Activated naive CD4-positive, alpha-beta T cell treated with anti-CD3 and anti-CD28 coated beads, Interleukin-2, amount 50 U/mL, for 72 hours (primary cell): ENCODE measurements at regions not wholly inside any gene's neighbourhood (a gene's known extent, or its start where the extent isn't known, plus 50 kb on each side); places are given as distances from the start of the nearest gene placed in this dataset.

Experiments
- ATAC-seq, 2 donors: fragments of 150-1000 bp; cut with Tn5 transposase; 2 replicates each; pipeline ENCODE4 v1.10.0; 2021; ENCODE audit warnings: mild to moderate bottlenecking in 2 of 2, moderate library complexity in 2 of 2
- DNase-seq, 2 donors: peaks; one replicate each; pipeline ENCODE4 v3.0.0; 2021 to 2022; ENCODE audit warnings: low spot score in 2 of 2
- H3K27ac Mint-ChIP-seq, 2 donors: one replicate each; pipeline ENCODE4 v1.8.0; 2022; ENCODE audit warnings: mild to moderate bottlenecking in 2 of 2, mixed read lengths in 2 of 2
- H3K36me3 Mint-ChIP-seq, 2 donors: one replicate each; pipeline ENCODE4 v1.8.0; 2022; ENCODE audit warnings: mixed read lengths in 2 of 2
- H3K9me3 Mint-ChIP-seq, 2 donors: one replicate each; pipeline ENCODE4 v1.8.0; 2022; ENCODE audit warnings: mixed read lengths in 2 of 2

DNA sequence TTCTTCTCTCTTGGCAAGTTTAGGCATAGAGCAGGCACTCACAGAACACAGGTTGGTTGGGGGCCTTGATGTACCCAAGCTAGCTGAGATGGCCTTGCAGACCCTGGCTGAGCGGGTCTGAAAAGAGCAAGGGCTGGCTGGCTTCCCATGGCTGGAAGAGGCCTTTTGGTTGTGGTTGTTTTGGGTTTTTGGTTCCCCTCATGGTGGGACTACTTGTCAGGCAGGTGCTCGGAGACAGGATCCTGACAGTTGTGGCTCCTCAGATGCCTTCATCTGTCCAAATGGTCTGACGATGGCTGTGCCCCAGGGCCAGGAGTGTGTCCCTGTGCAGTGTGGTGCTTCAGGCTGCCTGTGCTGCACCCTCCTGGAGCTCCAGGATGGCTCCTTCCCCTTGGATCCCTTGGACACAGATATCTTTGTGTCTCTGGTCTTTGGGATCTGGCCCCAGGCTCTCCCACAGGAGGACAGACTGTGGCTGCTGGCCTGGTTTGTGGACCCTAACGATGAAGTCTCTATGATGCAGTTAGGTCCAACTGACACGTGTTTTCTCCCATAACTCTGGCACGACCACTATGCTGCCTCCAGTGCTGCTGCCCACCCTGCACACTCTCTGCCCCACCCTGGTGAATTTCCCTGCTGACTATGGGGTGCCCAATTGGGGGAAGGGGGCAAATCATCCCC, 321.5 kb upstream of the ZNF32 start:
- no peak for DNase-seq
- H3K27ac Mint-ChIP-seq = no peak overlapping the region

DNA sequence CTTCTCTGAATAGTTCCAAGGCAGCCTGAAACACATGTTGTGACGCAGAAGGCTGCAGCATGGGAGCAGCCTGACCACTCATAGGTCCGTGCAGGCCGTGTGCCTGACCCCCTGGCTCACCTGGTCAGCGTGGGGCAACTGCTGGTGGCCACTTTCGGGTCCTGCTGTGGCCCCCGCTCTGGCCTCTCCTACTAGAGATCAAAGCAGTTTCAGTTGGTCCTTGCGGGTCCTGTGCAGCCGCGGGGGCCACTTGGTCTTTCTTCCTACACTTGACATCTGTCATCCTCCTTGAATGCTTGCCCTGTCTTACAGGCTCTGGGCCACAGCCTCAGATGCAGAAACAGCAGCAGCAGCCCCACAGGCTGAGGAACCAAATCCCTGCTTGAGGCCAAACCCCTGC, 320.8 kb upstream of the ZNF32 start:
- Mint-ChIP-seq H3K27ac (no peak overlapping the region), H3K9me3 (no peaks in the 10 kb centered on the region), H3K36me3 (no peaks in the 10 kb centered on the region)
- DNase-seq (no peak), ATAC-seq (no peak)

More for the DNA sequence above, 321.5 kb upstream of the ZNF32 start:
- H3K36me3 Mint-ChIP-seq = no peaks in the 10 kb centered on the region
- no peak for ATAC-seq
- H3K9me3 Mint-ChIP-seq = no peaks in the 10 kb centered on the region

GRCh38 chr10:43968961-43969360, 320.3 kb upstream of the ZNF32 start:
- no peak for DNase-seq
- Mint-ChIP-seq H3K36me3 (no peaks in the 10 kb centered on the region), H3K27ac (no peak overlapping the region), H3K9me3 (no peaks in the 10 kb centered on the region)
- ATAC-seq = no peak

DNA sequence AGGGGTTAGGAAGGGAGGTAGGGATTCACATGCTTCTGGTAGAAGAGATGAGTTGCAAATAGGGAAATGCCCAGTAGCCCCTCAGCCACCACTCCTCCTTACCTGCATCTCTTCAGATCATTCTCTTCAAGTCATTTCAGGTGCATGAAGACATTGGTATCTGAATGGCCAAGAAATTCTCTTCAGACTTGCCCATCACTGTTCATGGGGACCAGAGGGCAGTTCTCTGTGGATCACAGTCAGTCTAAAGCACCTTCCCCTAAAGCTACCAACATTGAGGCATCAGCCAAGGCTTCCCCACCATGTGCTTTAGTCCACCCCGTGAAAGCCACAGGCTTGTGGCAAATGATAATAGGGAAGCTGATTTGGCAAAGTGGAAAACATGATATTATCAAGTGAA, 319.4 kb upstream of the ZNF32 start:
- H3K27ac Mint-ChIP-seq = no peak overlapping the region
- H3K9me3 Mint-ChIP-seq = no peaks in the 10 kb centered on the region
- H3K36me3 Mint-ChIP-seq = no peaks in the 10 kb centered on the region
- DNase-seq (no peak), ATAC-seq (no peak)

- DNase-seq = no peak
- Mint-ChIP-seq H3K9me3 (no peaks in the 10 kb centered on the region), H3K27ac (no peak overlapping the region), H3K36me3 (no peaks in the 10 kb centered on the region)
- no peak for ATAC-seq
These were observed 317.9 kb upstream of the ZNF32 start for GRCh38 chr10:43966571-43966965.

- no peaks in the 10 kb centered on the region for H3K36me3 Mint-ChIP-seq
- DNase-seq = no peak
- no peak for ATAC-seq
These were observed 317.4 kb upstream of the ZNF32 start for GRCh38 chr10:43965918-43966570.

GRCh38 chr10:43965033-43965917, 316.6 kb upstream of the ZNF32 start:
- Mint-ChIP-seq H3K9me3 (no peaks in the 10 kb centered on the region), H3K36me3 (no peaks in the 10 kb centered on the region), H3K27ac (no peak overlapping the region)
- DNase-seq (no peak), ATAC-seq (no peak)

More at GRCh38 chr10:43965918-43966570, 317.4 kb upstream of the ZNF32 start:
- Mint-ChIP-seq H3K27ac (no peak overlapping the region), H3K9me3 (no peaks in the 10 kb centered on the region)

GRCh38 chr10:43964486-43964885, 315.8 kb upstream of the ZNF32 start:
- ATAC-seq (no peak), DNase-seq (no peak)
- H3K36me3 Mint-ChIP-seq = no peaks in the 10 kb centered on the region
- no peak overlapping the region for H3K27ac Mint-ChIP-seq
- H3K9me3 Mint-ChIP-seq = no peaks in the 10 kb centered on the region

DNA sequence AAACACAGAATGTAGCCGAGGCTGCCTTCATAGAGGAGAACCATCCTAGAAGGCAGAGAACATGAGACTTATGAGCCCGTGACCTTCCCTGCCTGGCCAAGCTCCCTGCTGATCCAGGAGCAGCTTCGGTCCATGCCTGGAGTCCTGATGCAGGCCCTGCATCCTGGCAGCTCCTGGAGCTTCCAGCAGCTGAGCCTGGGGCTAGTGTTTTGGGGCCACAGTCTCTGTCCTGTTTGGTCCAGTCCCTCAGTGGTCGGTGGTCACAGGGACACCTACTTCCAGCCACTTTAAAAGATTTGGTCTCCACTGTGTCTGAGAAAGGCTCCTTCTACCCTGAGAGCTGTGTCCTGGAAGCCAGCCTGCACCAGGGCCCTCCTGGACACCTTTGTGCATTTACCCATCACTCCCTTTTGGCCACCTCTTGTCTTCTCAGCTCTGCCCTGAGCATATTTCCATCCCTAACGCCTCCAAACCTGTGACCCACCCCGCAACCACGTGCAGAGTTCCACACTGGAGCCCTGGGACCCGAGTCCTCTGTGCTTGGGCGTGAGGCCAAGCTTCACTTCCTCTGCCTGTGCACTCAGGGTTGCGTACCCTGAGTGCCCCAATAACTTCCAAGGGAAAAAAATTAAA, 315.2 kb upstream of the ZNF32 start:
- Mint-ChIP-seq H3K27ac (no peak overlapping the region), H3K9me3 (no peaks in the 10 kb centered on the region), H3K36me3 (no peaks in the 10 kb centered on the region)
- no peak for DNase-seq
- no peak for ATAC-seq

- ATAC-seq (no peak), DNase-seq (no peak)
- Mint-ChIP-seq H3K36me3 (no peaks in the 10 kb centered on the region), H3K9me3 (no peaks in the 10 kb centered on the region), H3K27ac (no peak overlapping the region)
These were observed 314.7 kb upstream of the ZNF32 start for GRCh38 chr10:43963379-43963778.

DNA sequence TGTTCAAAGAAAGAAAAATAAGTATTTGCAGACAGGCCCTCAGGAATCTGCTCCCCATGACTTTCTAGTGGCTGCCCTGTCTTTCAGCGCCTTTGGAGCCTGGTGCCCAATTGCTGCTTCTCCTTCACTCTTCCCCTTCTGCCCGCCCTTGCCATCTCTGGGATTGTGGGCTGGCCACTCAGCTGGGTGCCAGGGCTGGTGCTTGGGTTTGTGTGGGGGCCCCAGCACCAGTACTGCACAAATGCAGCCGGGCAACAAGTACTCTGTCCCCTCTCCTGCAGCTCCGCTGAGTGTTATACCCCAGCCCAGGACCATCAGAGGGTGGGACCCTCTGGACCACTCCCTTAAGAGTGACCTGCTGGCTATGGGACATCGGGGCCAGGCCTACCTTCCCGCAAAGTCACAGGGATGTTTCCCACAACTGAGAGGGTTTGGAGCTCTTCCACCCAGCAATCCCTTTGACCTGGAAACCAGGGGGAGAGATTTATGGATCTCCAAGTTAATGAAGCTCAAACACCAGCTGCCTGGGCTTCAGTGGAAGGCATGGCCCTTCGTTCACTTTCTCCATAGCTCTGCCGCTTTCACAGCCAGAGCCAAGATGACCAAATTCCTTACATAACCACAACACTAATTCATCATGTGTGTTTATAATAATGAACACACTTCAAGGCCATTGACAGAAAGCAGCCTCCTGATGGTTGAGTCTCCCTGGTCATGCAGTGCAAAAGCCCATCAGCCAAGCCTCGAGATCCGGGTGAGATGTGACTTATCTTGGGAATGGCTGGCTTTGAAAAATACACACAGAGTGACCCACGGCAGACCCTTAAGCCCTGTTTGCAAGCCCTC, 313.9 kb upstream of the ZNF32 start:
- ATAC-seq = no peak
- DNase-seq = no peak
- no peak overlapping the region for H3K27ac Mint-ChIP-seq
- no peaks in the 10 kb centered on the region for H3K9me3 Mint-ChIP-seq
- H3K36me3 Mint-ChIP-seq = no peaks in the 10 kb centered on the region

- DNase-seq (no peak), ATAC-seq (no peak)
- H3K36me3 Mint-ChIP-seq = no peaks in the 10 kb centered on the region
- no peaks in the 10 kb centered on the region for H3K9me3 Mint-ChIP-seq
- no peak overlapping the region for H3K27ac Mint-ChIP-seq
These were observed 313.1 kb upstream of the ZNF32 start for GRCh38 chr10:43961523-43962345.

GRCh38 chr10:43960981-43961380, 312.3 kb upstream of the ZNF32 start:
- H3K27ac Mint-ChIP-seq = no peak overlapping the region

DNA sequence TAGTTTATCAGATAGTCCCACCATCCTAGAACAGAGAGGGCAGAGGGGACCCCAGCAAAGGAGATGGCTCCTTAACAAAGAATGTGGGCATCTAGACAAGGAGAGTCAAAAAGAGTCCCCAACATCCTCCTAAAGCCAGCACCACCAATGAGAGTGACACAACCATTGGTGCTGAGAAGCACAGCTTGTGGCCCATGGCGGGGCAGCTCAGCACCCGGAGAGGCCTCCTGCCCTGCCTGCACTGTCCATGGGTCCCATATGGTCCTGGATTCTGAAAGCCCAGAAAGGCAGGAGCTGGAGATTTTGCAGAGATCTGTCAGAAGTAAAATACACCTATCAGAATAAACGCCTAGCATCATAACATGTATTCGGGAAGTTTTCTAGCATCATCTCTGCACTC, 311.8 kb upstream of the ZNF32 start:
- no peak for DNase-seq
- no peak for ATAC-seq
- H3K27ac Mint-ChIP-seq = no peak overlapping the region
- H3K9me3 Mint-ChIP-seq = no peaks in the 10 kb centered on the region
- no peaks in the 10 kb centered on the region for H3K36me3 Mint-ChIP-seq

More at GRCh38 chr10:43960981-43961380, 312.3 kb upstream of the ZNF32 start:
- no peak for DNase-seq
- ATAC-seq = no peak
- H3K36me3 Mint-ChIP-seq = no peaks in the 10 kb centered on the region
- H3K9me3 Mint-ChIP-seq = no peaks in the 10 kb centered on the region

- no peaks in the 10 kb centered on the region for H3K9me3 Mint-ChIP-seq
- no peak overlapping the region for H3K27ac Mint-ChIP-seq
- H3K36me3 Mint-ChIP-seq = no peaks in the 10 kb centered on the region
- DNase-seq (no peak), ATAC-seq (no peak)
These were observed 311.4 kb upstream of the ZNF32 start for GRCh38 chr10:43960135-43960415.
